ENCODE measurements at regions not wholly inside any gene's neighbourhood (a gene's known extent, or its start where the extent isn't known, plus 50 kb on each side); places are given as distances from the start of the nearest gene placed in this dataset.

DNA sequence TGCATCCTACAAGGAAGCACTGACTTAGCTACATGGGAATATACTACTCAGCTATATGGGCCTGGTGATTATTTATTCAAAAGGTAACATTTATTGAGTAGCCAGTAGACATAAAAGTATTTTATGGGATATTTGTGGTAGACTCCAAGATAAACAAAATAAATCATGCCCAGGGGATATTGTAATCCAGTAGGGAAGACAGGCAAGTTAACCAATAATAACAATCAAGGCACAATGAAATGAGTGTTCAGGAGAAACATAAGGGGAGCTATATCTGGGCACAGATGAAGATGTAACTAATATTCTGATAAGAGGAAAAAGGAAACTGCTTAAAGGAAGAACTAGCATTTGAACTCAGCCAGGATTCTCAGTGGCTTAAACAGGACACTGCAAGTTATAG lies 161.4 kb upstream of the MTNR1B start:
- DNase-seq: no peak

DNA sequence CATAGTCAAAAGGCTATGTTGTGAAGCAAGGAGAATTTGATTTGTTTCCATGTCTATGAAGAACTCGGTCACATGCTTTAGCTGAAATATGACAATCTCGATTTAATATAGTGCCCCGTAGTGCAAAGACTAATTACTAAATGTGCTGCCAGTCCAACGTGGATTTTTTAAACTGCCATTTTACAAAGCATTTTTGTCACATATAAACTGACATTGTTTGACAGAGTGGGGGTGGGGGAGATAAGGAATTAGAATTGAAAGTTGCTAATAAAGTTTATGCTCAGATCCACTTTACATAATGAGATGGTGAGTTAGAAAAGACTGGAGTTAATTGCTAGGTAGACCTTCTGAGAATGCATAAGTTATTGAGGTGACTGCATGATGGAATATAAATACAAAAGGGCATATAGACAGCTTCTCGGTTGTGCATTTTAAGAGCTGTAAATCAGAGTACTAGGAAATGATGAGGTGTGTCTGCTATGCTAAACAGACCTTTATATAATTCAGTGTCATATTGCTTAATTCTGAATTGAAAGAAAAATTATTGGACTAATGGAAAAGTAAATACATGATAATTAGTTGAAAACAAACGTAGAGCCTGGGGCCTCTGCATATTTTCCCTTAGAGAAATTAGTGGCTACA lies 158.9 kb upstream of the MTNR1B start:
- no peak for DNase-seq

DNA sequence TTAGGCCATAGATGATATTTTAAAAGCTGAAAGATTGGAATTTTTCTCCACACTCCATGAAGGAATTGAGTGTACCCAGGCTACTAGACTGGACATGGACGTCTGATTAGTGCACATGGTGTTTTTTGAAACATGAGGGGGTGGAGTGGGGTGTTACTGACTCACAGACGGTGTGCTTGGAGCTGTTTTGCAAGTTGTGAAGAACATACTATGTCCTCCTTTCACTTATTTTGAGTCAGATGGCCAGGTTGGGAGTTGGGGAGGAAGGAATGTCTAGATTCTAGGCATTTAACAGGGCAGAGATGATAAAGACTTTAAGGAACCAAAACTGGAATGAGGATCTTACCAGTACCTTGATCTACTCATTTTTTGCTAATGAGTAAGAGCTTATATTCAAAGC lies 158.1 kb upstream of the MTNR1B start:
- DNase-seq: no peak

DNA sequence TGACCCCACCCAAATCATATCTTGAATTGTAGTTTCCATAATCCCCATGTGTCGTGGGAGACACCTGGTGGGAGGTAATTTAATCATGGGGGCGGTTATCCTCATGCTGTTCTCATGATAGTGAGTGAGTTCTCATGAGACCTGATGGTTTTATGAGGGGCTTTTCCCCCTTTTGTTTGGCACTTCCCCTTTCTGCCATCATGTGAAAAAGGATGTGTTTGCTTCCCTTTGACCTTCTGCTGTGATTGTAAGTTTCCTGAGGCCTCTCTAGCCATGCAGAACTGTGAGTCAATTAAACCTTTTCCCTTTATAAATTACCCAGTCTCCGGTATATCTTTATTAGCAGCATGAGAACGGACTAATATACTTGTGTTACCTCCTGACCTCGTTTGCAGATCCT lies 156.6 kb upstream of the MTNR1B start:
- DNase-seq: no peak

DNA sequence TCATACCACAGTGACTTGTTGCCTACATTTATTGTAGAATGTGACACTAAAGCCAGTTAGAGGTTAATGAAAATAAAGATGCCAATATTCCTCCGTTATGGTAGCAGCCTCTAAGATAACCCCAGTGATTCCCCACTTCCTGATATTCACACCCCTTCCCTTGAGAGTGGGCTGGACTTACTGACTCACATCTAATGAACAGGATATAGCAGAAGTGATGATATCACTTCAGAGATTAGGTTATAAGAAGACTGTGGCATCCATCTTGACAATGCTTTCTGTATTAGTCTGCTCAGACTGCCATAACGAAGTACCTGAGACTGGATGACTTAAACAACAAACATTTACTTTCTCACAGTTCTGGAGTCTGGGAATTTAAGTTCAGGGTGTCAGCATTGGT lies 149.6 kb upstream of the MTNR1B start:
- no peak for DNase-seq

DNA sequence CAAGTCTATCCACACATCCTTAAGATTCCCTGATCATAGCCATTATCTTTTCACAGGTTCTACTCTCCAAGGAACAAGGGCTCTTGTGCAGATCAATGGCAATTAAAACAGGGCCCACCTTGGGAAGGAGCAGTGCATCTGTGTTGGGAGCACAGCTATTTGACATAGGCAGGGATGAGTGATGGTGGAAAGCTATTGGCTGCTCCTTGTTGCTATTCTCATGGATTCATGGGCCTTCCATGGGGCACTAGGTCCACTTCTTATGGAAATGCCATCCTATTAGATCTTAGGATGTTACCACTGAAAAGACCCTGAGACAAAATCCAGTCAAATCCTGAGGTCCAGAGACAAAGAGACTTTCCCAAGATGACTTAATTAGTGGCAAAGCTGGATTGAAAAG lies 148.6 kb upstream of the MTNR1B start:
- no peak for DNase-seq

DNA sequence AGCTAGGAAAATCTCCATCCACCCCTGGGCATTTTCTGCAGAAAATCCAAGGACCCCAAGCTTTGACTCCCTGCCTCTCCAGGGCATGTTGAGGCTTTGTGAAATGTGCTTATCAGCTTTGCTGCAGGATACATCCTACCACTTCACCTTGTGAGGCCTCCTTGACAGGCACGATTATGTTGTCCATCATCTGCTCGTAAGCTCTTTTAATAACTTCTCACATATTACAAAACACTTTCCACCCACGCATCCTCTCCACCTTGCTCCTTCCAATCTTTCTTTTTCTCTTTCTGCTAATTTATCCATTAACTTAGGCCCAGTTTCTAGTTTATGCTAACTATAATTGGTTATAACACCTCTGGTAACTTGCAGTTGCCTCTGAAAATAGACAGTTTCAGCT lies 147.0 kb upstream of the MTNR1B start:
- no peak for DNase-seq

DNA sequence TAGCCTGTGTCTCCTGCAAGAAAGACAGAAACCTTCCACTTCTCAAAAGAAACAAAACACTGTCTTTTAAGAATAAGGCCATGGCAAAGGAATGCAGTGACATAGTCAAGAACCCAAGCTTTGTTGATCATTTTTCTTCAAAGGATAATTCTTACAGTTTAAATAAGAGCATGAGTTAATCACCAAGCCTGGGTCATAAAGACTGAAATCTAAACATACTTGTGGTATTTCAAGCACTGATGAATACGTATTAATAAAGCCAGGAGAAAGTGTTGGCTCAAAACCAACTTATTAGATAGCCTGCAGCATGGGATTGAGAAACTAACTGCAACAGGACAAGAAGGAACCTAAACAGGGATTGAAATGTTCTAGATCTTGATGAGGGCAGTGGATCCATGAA lies 143.3 kb upstream of the MTNR1B start:
- no peak for DNase-seq

DNA sequence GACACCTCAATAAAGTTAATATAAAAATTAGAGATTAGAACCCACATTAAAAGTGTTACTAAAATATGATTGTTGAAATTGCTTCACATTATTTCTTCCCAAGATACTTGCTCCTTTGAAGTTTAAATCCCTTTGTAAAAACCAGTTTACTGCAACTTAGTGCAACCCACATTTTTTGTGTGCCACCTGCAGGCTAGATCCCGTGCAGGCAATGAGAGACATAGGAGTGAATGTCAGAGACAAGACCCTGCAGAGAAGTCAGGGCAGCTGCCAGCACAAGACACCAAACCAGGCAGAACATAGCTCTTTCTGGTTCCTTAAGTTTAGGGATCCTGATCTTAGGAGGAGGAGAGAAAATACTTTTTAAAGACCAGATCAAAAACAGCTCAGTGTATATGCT lies 142.8 kb upstream of the MTNR1B start:
- no peak for DNase-seq

DNA sequence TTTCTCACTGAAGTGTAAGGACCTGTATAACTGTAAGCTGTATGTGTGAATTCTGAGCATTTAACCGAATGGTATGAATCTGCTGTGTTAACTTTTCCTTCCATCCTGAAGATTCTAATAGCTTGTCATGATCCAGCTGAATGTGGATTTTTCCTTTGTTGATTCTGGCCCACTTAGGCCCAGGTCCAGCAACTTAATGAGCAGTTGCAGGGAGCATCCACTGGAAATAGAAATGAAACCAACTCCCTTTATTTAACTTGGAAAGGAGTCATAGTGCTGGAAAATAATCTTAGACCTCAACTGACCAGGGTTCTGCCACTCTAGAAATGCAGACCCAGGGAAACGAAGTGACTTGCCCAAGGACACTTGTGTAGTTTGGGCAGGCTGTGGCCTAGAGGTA lies 142.3 kb upstream of the MTNR1B start:
- DNase-seq: peak; percentile 54

DNA sequence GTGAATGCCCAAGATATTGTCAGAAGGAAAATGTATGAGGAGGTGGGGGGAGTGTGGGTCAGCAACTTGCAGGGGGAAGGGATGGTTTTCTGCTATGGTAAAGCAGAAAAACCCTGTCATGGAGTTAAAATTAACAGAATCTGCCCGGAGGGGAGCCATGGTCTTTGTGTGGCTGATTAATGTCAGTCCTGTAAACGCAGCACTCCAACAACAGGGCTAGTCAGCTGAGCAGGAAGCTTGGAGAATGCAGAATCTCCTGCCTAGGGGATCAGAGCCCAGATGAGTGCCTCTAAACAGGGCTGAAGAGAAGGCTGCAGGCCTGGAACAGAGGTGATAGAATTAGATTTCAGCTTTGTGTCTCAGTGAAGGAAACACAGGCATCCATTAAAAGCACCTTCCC lies 140.9 kb upstream of the MTNR1B start:
- no peak for DNase-seq

DNA sequence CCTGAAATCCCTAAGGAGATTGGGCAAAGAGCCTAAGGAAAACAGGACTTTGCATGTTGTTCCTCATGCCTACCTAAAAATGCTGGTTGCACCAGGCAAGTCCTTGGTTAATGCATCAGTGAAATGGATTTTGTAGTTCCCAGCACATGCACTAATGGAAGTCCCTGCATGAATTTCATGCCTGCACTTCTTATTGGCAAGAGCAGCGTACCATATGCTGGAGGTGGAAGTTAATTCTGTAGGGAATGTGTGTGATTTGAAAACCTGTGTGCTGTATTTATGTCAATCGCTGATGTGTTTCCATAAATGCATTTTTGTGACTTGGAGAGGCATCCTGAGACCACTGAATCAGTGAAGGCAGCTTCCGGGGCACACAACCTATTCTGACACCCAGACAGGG lies 140.3 kb upstream of the MTNR1B start:
- DNase-seq: no peak

DNA sequence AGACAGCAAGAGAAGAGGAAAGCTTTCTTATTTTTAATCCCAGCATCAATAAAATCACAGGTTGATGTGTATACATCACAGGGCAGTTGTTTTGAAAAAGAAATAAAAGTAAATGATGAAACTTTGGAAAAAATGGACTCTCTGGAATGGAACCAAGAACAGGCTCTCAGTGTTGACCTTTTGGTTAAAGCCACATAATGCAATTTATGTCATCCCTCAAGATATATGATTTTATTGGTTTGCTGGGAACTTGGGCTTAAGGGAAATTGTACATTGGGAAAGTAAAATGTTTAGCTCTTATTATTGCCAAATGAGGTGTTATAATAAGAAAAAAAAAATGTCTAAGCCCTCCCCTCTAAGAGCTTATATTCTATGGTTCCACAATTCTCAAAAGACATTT lies 139.8 kb upstream of the MTNR1B start:
- no peak for DNase-seq

DNA sequence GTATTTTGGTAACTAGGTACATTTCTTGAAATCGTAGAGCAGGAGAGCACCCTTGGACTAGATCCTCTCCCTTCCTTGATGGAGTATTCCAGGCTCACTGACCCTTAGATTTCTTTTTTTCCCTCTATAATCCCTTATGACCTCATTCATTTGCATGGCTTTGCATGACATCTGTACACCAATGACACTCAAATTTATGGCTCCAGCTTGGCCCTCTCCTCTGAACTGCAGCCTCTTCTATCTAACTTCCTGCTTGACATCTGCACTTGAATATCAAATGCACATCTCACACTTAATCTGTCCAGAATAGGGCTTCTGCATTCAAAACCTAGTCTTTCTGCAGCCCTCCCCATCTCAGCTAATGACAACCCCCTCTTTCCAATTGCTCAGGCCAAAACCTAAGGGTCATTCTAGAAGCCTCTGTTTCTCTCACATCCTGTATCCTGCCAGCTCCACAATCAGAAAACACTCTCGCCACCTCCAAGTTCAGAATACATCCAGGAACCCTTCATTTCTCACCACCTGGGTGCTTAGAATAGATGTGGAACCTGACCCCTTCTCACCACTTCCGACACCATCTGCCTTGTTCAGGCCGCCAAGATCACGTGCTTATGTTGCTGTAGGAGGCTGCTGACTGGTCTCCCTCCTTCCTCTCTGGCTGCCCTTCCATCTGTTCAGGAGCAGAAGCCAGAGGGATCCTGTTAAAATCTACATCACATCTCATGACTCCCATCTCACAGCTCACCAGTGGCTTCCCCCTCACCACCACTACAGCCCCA lies 138.9 kb upstream of the MTNR1B start:
- DNase-seq: no peak

DNA sequence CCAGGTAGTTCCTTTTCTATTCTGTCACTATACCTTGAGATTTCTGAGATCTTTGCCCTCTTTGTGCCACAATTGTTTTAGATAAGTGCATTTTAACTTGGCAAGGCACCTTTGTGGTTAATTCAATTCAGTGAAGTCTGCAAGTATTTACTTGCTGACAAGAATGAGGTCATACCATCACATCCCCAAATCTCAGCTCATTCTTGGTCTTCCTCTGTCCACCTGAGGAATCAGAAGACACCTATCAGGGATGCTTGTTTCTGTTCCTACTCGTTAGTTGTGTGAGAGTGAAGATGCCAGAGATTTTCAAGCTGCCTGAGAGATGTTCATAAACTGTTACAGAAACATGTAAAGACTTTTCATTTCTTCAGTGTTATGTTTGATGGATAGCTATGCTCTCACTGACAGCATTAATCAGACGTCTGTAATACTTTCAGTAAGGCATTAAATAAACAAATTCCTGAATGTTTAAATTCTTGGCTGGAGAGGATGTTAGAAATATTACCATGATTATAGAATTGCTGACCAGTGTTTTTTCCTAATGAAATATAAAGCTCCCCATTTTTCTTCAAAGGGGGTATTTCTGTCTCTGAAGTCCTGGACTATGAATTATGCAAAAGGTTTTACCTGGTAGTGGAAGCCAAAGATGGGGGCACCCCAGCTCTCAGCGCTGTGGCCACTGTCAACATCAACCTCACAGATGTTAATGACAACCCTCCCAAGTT lies 135.0 kb upstream of the MTNR1B start:
- no peak for DNase-seq

DNA sequence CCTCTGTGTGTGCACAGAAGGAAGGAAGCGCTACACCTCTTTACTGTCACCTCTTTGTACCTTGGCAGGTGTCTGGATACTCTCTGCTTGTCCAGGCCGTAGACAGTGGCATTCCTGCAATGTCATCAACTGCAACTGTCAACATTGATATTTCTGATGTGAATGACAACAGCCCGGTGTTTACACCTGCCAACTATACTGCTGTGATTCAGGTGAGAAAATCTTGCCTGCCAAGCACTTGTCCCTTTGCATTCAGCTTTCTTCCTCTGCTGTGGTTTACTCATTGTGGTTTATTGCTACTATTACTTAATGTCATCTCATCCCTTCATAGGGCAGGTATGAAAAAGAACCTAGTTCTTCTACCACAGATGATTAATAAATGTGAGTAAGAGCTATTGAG lies 131.9 kb upstream of the MTNR1B start:
- DNase-seq: no peak

DNA sequence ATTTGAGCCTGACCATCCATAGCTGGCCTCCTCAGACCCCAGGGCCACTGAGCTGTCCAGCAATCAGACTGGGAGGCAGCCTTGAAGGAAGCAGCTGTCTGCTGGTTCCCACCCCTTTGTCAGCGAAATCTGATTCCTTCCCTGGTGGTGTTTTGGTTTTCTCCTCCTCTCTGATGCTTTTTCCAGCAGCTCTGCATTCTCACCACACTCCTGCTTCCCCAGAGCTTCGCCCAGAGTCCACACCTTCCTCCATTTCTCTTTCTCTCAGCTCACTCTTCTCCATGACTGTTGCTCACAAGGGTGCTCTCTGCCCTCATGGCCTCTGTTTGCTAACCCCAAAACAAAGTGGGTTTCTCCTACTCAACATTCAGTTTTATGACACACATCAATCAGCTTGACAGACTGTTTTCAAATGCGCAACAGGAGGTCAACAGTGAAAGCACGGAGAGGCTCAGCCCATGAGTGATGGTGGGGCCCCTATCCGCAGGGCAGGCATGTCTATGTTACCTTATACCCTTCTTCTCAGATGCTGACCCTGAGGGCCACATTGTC lies 130.6 kb upstream of the MTNR1B start:
- peak; percentile 51 for DNase-seq

DNA sequence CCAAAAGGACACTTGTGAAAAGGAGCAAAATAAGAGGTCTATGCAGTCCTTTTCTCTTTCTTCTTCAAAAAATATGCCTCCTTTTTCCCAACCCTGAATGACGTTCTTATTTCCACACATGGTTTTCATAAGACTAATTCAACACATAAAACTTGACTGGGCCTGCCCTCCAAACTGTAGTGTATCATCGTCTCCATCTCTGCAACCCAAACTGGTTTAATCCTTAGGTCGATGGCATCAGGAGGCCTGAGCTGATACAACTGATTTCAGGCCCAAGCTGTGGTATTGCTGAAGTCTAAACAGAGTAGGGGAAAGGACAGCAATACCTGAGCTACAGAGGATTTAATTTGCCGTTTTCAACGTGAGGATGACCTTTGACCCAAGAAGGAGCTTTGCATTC lies 130.0 kb upstream of the MTNR1B start:
- no peak for DNase-seq

DNA sequence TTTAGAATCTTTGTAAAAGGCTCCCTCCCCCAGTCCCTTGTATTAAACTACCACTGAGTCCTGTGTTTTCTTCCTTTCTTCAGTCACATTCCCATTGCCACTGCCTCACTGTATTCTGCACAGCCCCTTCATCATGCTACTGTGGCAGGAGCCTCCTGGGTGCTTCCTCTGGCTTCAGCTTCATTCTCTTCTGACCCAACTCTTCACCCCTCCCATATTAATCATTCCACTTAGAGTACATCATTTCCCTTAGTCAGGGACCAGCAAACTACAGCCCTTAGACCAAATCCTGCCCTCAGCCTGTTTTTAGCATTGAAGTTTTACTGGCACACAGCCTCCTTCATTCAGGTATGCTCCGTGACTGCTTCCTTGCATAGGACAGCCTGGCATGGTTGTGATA lies 127.7 kb upstream of the MTNR1B start:
- no peak for DNase-seq

DNA sequence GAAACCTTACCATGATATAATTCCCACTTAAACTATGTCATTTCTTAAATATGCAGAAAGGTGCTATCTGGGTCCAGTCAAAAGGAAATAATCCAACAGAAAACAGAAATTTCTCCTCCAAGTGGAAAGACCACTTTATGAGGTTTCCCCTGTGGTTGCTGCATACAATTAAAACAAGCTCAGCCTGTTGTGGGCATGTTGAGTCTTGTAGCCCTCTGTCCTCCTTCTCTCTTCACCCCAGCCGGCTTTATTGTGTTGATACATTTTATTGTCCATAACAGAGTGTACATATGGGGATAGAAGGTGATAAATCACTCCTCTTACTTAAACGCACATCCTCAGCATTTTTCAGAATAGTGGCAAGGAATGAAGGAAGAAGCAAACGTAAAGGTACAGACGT lies 126.0 kb upstream of the MTNR1B start:
- DNase-seq: no peak

DNA sequence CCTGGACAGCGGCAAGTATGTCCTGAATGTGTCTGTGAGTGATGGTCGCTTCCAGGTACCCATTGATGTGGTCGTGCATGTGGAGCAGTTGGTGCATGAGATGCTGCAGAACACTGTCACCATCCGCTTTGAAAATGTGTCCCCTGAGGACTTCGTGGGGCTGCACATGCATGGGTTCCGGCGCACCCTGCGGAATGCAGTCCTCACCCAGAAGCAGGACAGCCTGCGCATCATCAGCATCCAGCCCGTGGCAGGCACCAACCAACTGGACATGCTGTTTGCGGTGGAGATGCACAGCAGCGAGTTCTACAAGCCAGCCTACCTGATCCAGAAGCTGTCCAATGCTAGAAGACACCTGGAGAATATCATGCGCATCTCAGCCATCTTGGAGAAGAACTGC lies 125.3 kb upstream of the MTNR1B start:
- no peak for DNase-seq

DNA sequence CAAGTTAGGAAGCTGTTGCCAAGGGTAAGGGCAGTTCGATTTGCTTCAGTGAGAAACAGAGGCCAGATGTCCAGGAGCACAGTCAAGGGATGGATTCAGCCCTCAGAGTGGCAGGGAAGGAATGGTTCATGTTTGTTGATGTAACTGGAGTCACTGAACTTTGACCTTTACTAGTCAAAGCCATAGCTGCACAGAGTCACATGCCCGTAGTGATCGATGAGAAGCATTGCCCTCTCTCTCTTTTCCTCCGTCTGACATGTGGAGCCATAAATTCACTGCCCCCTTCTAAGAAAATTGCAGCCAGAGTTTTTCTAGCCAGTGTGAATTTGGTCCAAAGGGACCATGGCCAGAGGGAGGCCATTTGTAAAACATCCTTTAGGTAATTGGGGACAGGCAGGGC lies 124.1 kb upstream of the MTNR1B start:
- DNase-seq: no peak

DNA sequence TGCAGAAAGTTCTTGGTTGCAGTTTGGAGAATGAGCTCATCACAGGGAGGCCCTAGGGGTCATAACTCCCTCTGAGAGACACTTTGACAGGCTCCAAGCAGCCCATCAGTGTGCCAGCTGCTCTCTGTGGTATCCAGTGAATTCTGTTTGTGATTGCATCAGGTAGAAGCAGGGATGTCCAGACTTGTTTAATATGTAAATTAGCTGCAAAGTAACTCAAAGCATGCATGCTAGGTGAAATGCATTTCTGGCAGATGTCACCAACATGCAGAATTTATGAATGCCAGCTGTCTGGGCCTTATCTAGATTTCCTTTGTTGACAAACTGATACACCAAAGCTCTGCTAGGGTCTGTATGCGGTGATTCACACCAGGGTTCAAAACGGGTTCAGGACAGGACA lies 123.6 kb upstream of the MTNR1B start:
- DNase-seq: no peak

Measured in left hindlimb (tissue), 1 donor.